Cardiac muscle cell (in vitro differentiated cells and primary cell): ENCODE measurements at regions not wholly inside any gene's neighbourhood (a gene's known extent, or its start where the extent isn't known, plus 50 kb on each side); places are given as distances from the start of the nearest gene placed in this dataset.

ENCODE experiments used
- DNase-seq, 2 donors: peaks; one replicate each; pipeline versions ENCODE4 v3.0.0 to v3.0.0-alpha.2; 2010 to 2017; ENCODE audit warnings: low read depth in 1 of 2, low spot score in 1 of 2
- H3K27ac ChIP-seq: fragments of 200-600 bp; sonication (generic); 2 replicates; pipeline ENCODE4 v1.5.1; 2016
- H3K27me3 ChIP-seq: fragments of 200-600 bp; sonication (generic); 2 replicates; pipeline ENCODE4 v1.6.0; 2016; ENCODE audit warnings: control low read depth
- H3K36me3 ChIP-seq: fragments of 200-600 bp; sonication (generic); 2 replicates; pipeline ENCODE4 v1.5.1; 2016; ENCODE audit warnings: control low read depth
- H3K4me1 ChIP-seq: fragments of 200-600 bp; sonication (generic); 2 replicates; pipeline ENCODE4 v1.8.1; 2017; ENCODE audit warnings: low read depth, mild to moderate bottlenecking, mixed run types
- H3K4me3 ChIP-seq: fragments of 200-600 bp; sonication (generic); 2 replicates; pipeline ENCODE4 v1.5.1; 2016; ENCODE audit warnings: mild to moderate bottlenecking
- H3K9me3 ChIP-seq: fragments of 200-600 bp; sonication (generic); 2 replicates; pipeline ENCODE4 v1.5.1; 2017; ENCODE audit warnings: low read depth, mild to moderate bottlenecking, control low read depth
- CTCF ChIP-seq: IDR thresholded peaks from 2 replicates; pipeline ENCODE4 v1.5.1; 2012; ENCODE audit warnings: low read depth, mild to moderate bottlenecking, low read length

DNA sequence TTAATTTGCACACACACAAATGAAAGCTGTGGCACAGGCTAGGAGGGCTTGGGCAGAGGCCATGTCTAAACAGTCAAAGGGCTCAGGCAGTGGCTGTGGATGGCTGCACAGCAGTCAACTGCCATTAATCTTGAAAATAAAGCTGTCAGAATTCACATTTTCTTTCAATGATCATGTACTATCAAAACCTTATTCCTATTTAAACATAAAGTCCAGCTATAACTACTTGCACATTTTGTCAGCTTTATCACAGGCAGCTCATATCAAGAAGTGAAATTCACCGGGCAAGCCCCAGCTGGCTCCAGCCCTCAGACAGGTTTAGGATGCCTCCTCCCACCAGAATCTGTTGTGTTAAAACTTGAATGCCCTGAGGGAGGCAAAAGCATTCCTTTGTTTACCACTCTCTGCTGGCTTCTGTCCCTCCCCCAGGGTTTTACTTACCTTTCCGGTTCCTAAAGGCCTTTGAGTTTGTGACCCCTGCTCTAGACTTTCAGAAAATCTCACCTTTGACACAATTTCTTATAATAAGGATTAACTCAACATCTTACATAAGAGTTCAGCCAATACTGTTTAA is 54.9 kb upstream of the GRAMD2B start:
- DNase-seq: no peak
- H3K27ac ChIP-seq: no peak overlapping the region
- TF ChIP-seq CTCF: no peak

GRCh38 chr5:126369083-126369482 is 54.1 kb upstream of the GRAMD2B start:
- no peak for DNase-seq
- peaks cover 8% of the 10 kb centered on the region for H3K4me1 ChIP-seq
- no peaks in the 10 kb centered on the region for H3K9me3 ChIP-seq
- H3K27ac ChIP-seq: no peak overlapping the region
- no peaks in the 10 kb centered on the region for H3K36me3 ChIP-seq
- TF ChIP-seq CTCF: no peak
- no peak overlapping the region for H3K4me3 ChIP-seq
- no peaks in the 10 kb centered on the region for H3K27me3 ChIP-seq

More for the DNA sequence above, 54.9 kb upstream of the GRAMD2B start:
- Histone ChIP-seq H3K4me3 (no peak overlapping the region), H3K4me1 (peaks cover 8% of the 10 kb centered on the region), H3K36me3 (no peaks in the 10 kb centered on the region), H3K9me3 (no peaks in the 10 kb centered on the region), H3K27me3 (no peaks in the 10 kb centered on the region)

DNA sequence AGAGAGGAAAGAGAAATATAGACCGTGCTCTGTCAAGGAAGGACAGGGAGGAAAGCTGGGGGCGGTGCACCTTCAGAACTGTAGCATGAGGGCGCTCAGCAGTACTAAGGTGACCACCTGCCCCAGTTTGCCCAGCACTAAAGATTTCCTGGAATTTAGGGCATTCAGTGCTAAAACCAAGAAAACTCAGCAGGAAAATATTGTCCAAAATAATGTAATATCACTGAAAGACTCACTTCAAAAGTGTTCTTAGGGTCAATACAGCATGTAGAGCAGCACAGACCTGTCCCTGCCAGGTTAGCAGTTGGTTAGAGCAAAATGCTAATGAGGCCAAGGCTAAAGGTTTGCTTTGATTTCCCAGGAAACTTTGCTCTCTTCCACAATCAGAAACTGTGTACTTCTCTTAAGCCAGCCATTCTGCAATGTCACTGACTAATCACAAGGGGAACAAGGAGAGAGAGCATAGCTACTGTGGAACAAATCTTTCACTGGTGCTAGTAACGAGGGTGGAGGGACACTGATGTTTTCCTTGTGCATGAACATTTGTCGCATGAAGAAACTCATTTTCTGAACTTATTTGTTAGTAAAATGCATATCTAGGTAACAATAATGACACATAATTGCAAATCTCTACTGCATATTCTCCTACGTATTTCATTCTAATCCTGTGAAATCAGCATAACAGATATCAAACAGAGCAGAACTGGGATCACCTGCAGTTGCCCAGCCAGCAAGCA is 53.0 kb upstream of the GRAMD2B start:
- H3K27me3 ChIP-seq: no peaks in the 10 kb centered on the region
- peaks cover 8% of the 10 kb centered on the region for H3K4me1 ChIP-seq
- TF ChIP-seq CTCF: peak; percentile 18
- H3K9me3 ChIP-seq: no peaks in the 10 kb centered on the region
- H3K36me3 ChIP-seq: no peaks in the 10 kb centered on the region
- H3K27ac ChIP-seq: peak overlapping the region; percentile 55
- peak in 1 of 2 donors; percentile 20 for DNase-seq
- no peak overlapping the region for H3K4me3 ChIP-seq

DNA sequence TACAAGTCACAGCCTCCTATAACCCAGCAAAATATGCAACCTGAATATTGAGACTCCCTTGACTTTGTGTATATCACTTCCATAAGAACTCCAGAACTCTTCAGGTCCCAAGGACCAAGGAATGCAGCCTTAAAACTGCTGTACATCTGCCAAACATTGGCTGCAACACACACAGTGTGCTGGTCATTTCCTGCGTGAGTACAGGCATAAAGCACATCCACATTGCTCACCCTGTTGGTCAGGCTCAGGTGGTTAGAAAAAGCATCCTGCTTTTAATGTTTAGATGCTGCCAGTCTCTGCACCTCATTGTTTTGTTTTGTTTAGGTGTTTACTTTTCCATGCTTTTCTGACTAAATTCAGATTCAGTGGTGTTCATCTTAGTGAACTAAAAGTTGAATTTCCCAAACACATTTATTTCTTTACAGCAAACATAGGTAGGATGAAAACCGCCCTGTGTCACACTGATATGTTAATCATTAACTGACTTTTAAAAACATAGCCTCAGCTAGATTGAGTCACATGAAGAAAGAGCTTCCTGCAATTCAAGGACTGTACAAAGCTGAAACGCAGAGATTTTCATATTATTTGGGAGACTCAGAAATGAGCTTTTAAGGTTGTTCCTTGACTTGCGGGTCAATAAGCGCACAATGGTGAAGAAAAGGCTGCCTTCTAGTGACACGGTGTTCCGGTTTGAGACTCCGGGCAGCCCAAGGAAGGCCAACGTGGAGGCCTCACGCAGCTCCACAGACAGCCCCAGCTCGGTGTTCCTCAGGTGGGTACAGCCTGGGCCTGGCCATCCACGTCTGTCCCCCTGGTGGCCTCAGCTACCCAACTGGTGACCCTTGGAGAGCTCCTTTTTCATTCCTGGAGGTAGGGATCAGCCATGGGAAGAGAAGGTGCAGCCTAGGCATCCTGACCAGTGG is 52.2 kb upstream of the GRAMD2B start:
- H3K27ac ChIP-seq: no peak overlapping the region
- TF ChIP-seq CTCF: no peak
- DNase-seq: peak in 1 of 2 donors; percentile 64
- H3K36me3 ChIP-seq: no peaks in the 10 kb centered on the region
- no peak overlapping the region for H3K4me3 ChIP-seq
- no peaks in the 10 kb centered on the region for H3K27me3 ChIP-seq
- H3K9me3 ChIP-seq: no peaks in the 10 kb centered on the region
- peaks cover 8% of the 10 kb centered on the region for H3K4me1 ChIP-seq

DNA sequence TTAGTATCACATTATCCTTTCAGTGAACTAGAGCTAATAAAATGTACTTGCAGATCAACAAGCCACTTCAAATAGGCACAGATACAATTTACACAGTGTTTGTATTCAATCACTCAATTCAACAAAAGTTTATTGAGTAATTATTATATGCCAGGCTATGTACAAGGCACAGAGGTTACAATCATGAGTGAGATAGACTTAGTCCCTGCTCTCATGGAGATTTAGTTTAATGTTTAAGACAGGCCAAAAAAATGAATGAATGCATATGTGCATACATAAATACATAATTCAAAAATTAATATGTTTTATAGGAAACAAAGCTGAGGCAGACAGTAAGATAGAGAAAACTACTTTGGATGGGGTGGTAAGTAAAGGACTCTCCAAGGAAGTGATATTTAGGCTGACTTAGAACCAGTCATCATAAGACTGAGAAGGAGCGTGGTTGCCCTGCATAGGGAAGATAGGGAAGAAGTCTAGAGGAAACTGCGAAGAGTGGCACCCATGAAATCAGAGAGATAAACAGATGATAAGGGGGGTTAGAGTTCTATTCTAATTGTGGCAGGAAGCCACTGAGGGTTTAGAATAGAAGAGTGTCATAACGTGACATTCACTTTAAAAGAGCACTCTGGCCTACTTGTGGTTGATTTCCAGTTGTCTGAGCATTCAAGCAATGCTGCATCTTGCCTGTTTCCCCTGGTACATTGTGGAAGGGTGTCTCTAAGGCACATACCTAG is 49.7 kb upstream of the GRAMD2B start:
- no peak for DNase-seq
- peaks cover 8% of the 10 kb centered on the region for H3K4me1 ChIP-seq
- no peaks in the 10 kb centered on the region for H3K9me3 ChIP-seq
- no peaks in the 10 kb centered on the region for H3K36me3 ChIP-seq
- H3K4me3 ChIP-seq: no peak overlapping the region
- TF ChIP-seq CTCF: no peak
- H3K27ac ChIP-seq: no peak overlapping the region
- H3K27me3 ChIP-seq: no peaks in the 10 kb centered on the region
